HEK293T (cell line): ENCODE measurements at regions not wholly inside any gene's neighbourhood (a gene's known extent, or its start where the extent isn't known, plus 50 kb on each side); places are given as distances from the start of the nearest gene placed in this dataset.

Source experiments
- CTCF ChIA-PET: fragments of 350-600 bp; formaldehyde crosslinking; extraction: SDS; loops from one replicate; lab custom pipeline; 2021; ENCODE audit warnings: antibody characterized with exemption, inconsistent platforms; lab: Yijun Ruan, JAX
- POLR2A ChIA-PET: fragments of 350-600 bp; formaldehyde crosslinking; extraction: SDS; loops from one replicate; lab custom pipeline; 2020; ENCODE audit warnings: antibody characterized with exemption, inconsistent platforms; lab: Yijun Ruan, JAX
- DNase-seq: peaks from one replicate; pipeline ENCODE4 v3.0.0; 2012; ENCODE audit warnings: mixed read lengths; ENCODE audit errors: extremely low spot score
- ARNT ChIP-seq: fragments of 450-650 bp; IDR thresholded peaks from 2 replicates; pipeline ENCODE4 v1.6.1; 2017; ENCODE audit warnings: mild to moderate bottlenecking
- BHLHE40 ChIP-seq: fragments of 450-650 bp; IDR thresholded peaks from 2 replicates; pipeline ENCODE4 v1.6.1; 2016; ENCODE audit warnings: mild to moderate bottlenecking, moderate library complexity, borderline replicate concordance
- CTBP1 ChIP-seq: fragments of 450-650 bp; IDR thresholded peaks from 2 replicates; pipeline ENCODE4 v1.6.1; 2016; ENCODE audit warnings: borderline replicate concordance
- ELF4 ChIP-seq: fragments of 450-650 bp; IDR thresholded peaks from 2 replicates; pipeline ENCODE4 v1.6.1; 2017; ENCODE audit warnings: antibody characterized with exemption
- FOXA1 ChIP-seq: fragments of 450-650 bp; IDR thresholded peaks from 2 replicates; pipeline ENCODE4 v1.6.1; 2016; ENCODE audit warnings: mild to moderate bottlenecking
- FOXK2 ChIP-seq: fragments of 450-650 bp; IDR thresholded peaks from 2 replicates; pipeline ENCODE4 v1.6.1; 2016; ENCODE audit warnings: mild to moderate bottlenecking
- FOXM1 ChIP-seq: fragments of 450-650 bp; IDR thresholded peaks from 2 replicates; pipeline ENCODE4 v1.6.1; 2017; ENCODE audit warnings: mild to moderate bottlenecking, borderline replicate concordance
- HDGF ChIP-seq: fragments of 450-650 bp; IDR thresholded peaks from 2 replicates; pipeline ENCODE4 v1.6.1; 2017; ENCODE audit warnings: antibody characterized with exemption, borderline replicate concordance
- L3MBTL2 ChIP-seq: fragments of 450-650 bp; conservative IDR thresholded peaks from 2 replicates; pipeline ENCODE4 v1.6.1; 2016; ENCODE audit warnings: mild to moderate bottlenecking
- LEF1 ChIP-seq: fragments of 450-650 bp; IDR thresholded peaks from 2 replicates; pipeline ENCODE4 v1.6.1; 2017; ENCODE audit warnings: mild to moderate bottlenecking, borderline replicate concordance
- NFRKB ChIP-seq: fragments of 450-650 bp; IDR thresholded peaks from 2 replicates; pipeline ENCODE4 v1.6.1; 2016; ENCODE audit warnings: mild to moderate bottlenecking, moderate library complexity
- PKNOX1 ChIP-seq: fragments of 450-650 bp; IDR thresholded peaks from 2 replicates; pipeline ENCODE4 v1.6.1; 2016
- SP1 ChIP-seq: fragments of 450-650 bp; IDR thresholded peaks from 2 replicates; pipeline ENCODE4 v1.6.1; 2017
- SUZ12 ChIP-seq: fragments of 450-650 bp; IDR thresholded peaks from 2 replicates; pipeline ENCODE4 v1.6.1; 2016; ENCODE audit warnings: mild to moderate bottlenecking
- TARDBP ChIP-seq: fragments of 450-650 bp; IDR thresholded peaks from 2 replicates; pipeline ENCODE4 v1.6.1; 2016
- ZNF384 ChIP-seq: fragments of 450-650 bp; IDR thresholded peaks from 2 replicates; pipeline ENCODE4 v1.6.1; 2016

DNA sequence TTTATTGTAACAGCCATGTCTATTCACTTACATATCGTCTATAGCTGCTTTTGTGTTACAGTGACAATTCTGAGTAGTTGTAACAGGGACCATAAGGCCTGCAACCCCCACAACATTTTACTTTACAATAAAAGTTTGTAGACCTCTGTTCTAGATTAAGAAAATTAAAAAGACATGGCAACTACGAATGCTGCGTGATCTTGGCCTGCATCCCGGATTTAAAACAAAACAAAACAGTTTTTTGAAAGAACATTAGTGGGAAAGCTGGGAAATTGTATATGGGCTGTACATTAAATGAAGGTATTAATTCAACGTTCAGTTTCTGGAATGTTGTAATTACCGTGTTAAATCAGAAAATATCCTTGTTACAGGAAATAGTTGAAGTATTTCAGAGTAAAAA is 64.1 kb downstream of the RMI2 start:
- POLR2A ChIA-PET = no interaction called here
- TF ChIP-seq FOXM1 (no peak), BHLHE40 (no peak), CTBP1 (no peak), FOXA1 (no peak), LEF1 (no peak), L3MBTL2 (no peak), FOXK2 (no peak), PKNOX1 (no peak), ZNF384 (no peak)
- DNase-seq = no peak
- CTCF ChIA-PET = interaction anchor here (0.6 kb wide), 1 partner anchor 223 kb away, joined by 5 read pairs; no protein-coding TSS in a partner anchor

GRCh38 chr16:11410376-11411058 is 65.3 kb downstream of the RMI2 start:
- TF ChIP-seq HDGF (no peak), ELF4 (no peak), FOXK2 (no peak), TARDBP (no peak), BHLHE40 (no peak), ARNT (no peak), FOXA1 (no peak), ZNF384 (no peak)
- ChIA-PET POLR2A (no interaction called here), CTCF (no interaction called here)
- DNase-seq = no peak

DNA sequence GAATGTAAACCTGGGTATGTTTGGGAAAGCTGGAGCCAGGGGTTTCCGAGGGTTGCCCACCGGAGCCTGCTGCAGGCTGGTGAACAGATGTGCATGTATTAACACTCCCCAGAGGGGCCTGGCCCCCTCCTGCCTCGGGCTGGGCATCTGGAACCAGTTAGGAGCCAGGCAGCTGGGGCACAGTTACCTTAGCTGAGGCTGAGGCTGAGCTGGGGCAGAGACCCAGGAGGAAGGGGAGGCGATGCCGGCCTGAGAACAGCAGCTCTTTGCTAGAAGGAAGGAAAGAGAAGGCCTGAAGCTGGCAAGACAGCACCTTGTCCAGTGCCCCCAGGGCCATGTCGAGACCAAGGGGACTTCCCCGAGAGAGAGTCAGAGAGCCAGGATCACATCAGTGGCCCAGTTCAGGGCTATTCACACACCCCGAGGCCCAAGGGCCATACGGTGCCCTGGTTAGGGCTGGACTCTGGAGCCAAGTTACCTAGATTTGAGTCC is 65.8 kb downstream of the RMI2 start:
- TF ChIP-seq BHLHE40 (no peak), FOXK2 (no peak), FOXA1 (no peak), NFRKB (no peak), SP1 (no peak), L3MBTL2 (no peak), ARNT (no peak), TARDBP (no peak)
- ChIA-PET CTCF (no interaction called here), POLR2A (no interaction called here)
- no peak for DNase-seq

DNA sequence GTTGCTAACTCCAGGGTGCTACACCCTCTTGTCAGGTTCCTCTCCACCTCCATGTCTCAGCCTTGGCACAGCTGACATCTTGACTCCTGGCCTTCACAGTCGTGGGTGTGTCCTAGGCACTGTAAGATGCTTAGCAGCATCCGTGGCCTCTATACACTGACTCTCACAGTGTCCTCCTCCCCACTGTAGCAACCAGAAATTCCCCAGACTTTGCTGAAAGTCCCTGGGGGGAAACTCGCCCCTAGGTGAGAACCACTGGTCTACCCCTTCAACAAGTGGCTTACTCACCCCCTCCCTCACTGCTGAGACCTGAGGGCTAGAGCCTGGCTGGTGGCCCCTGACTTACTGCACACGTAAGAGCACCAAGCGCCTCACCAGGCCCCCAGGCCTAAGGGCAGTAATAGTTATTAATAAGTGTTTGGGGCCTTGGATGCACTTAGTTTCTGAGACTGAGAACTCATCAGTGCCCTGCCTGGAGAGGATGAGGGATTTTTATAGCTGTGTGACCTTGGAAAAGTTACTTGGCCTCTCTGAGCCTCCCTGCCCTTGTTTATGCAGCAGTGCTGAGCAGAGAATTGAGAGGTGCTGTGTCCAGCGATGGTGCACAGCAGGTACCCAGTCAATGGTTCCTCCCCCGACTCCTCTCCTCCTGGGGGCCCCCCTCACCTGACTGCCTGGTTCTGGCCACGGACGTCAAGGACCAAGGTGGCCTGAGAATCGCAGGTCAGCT is 67.1 kb downstream of the RMI2 start:
- DNase-seq = no peak
- TF ChIP-seq FOXM1 (no peak), SUZ12 (no peak), ARNT (no peak), PKNOX1 (no peak), L3MBTL2 (no peak), TARDBP (no peak), HDGF (no peak), FOXK2 (no peak), LEF1 (no peak), FOXA1 (no peak), CTBP1 (no peak), ZNF384 (no peak), ELF4 (no peak), BHLHE40 (no peak), NFRKB (no peak), SP1 (no peak)
- POLR2A ChIA-PET = no interaction called here
- CTCF ChIA-PET = interaction anchor here (0.6 kb wide), 1 partner anchor 171 kb away, joined by 3 read pairs; no protein-coding TSS in a partner anchor

GRCh38 chr16:11412965-11413887 is 68.0 kb downstream of the RMI2 start:
- TF ChIP-seq TARDBP (no peak), ELF4 (no peak)
- no peak for DNase-seq
- ChIA-PET POLR2A (no interaction called here), CTCF (no interaction called here)

GRCh38 chr16:11413907-11414595 is 68.8 kb downstream of the RMI2 start:
- no peak for DNase-seq
- CTCF ChIA-PET = interaction anchor here (1.2 kb wide), 1 partner anchor 10 kb away, joined by 3 read pairs; no protein-coding TSS in a partner anchor
- POLR2A ChIA-PET = no interaction called here
- TF ChIP-seq NFRKB (no peak), FOXK2 (no peak), PKNOX1 (no peak), CTBP1 (no peak), SP1 (no peak), L3MBTL2 (no peak), ZNF384 (no peak), ELF4 (no peak), FOXM1 (no peak), SUZ12 (no peak), ARNT (no peak), TARDBP (no peak), FOXA1 (no peak)
